HepG2 (cell line): ENCODE measurements at regions not wholly inside any gene's neighbourhood (a gene's known extent, or its start where the extent isn't known, plus 50 kb on each side); places are given as distances from the start of the nearest gene placed in this dataset.

ENCODE experiments used
- ATAC-seq: fragments of 200-7000 bp; cut with Tn5 transposase; 3 replicates; pipeline ENCODE4 v1.9.1; 2020; ENCODE audit warnings: mild to moderate bottlenecking, moderate library complexity
- BruUV-seq: library from RNA; stranded (reverse); fragments of 400-500 nt; replicated peaks from 2 replicates; lab custom pipeline; 2021; lab: Mats Ljungman, UMichigan
- CTCF ChIA-PET: fragments of 300-600 bp; formaldehyde crosslinking; extraction: SDS; loops from one replicate; lab custom pipeline; 2021; ENCODE audit warnings: low total read pairs, inconsistent platforms, low intra/inter-chr PET ratio; lab: Yijun Ruan, JAX
- POLR2A ChIA-PET: fragments of 350-600 bp; sonication (Branson Sonifier 250); formaldehyde crosslinking; loops from one replicate; lab custom pipeline; 2020; ENCODE audit warnings: antibody characterized with exemption, inconsistent platforms; lab: Yijun Ruan, JAX
- DNase-seq: peaks from one replicate; pipeline ENCODE4 v3.0.0-alpha.2; 2015; ENCODE audit warnings: low spot score
- FAIRE-seq: peaks from 3 replicates; lab custom pipeline; 2011; peaks lifted over from hg19 to GRCh38; lab: Jason Lieb, UNC
- H2AFZ ChIP-seq: one replicate; pipeline ENCODE4 v1.6.1; 2011; ENCODE audit warnings: low read length, inconsistent platforms
- H3K27ac ChIP-seq: fragments of 300-600 bp; 3 replicates; pipeline ENCODE4 v1.8.0; 2011; ENCODE audit warnings: mixed run types, mild to moderate bottlenecking, mixed read lengths, low read length, inconsistent platforms; ENCODE audit not compliant: insufficient read depth; ENCODE audit errors: extremely low read length
- H3K27me3 ChIP-seq, 2 experiments: fragments of 200-600 bp in 1 of 2; 2 replicates in 1 of 2; 3 replicates in 1 of 2; pipeline versions ENCODE4 v1.6.0 to v1.8.0; 2011; ENCODE audit warnings: low read length in 2 of 2, mild to moderate bottlenecking in 2 of 2, moderate library complexity in 2 of 2, inconsistent platforms in 1 of 2; ENCODE audit not compliant: insufficient read depth in 2 of 2, control insufficient read depth in 1 of 2
- H3K36me3 ChIP-seq, 2 experiments: fragments of 200-600 bp in 1 of 2; replicated peaks in 1 of 2; 2 replicates in 1 of 2; 3 replicates in 1 of 2; pipeline versions ENCODE4 v1.5.1 to v1.8.0; 2011; ENCODE audit warnings: low read length in 2 of 2, inconsistent platforms in 1 of 2; ENCODE audit not compliant: insufficient read depth in 2 of 2, control insufficient read depth in 1 of 2
- H3K4me1 ChIP-seq: 2 replicates; pipeline ENCODE4 v1.5.1; 2012; ENCODE audit warnings: low read length, inconsistent platforms; ENCODE audit not compliant: insufficient read depth
- H3K4me2 ChIP-seq: 2 replicates; pipeline ENCODE4 v1.6.0; 2011; ENCODE audit warnings: low read depth, low read length, inconsistent platforms
- H3K4me3 ChIP-seq, 3 experiments: fragments of 200-600 bp in 1 of 3; sonication (generic), shearing (Covaris generic) in 1 of 3; replicated peaks in 1 of 3; 2 replicates each; pipeline ENCODE4 v1.5.1; 2011 to 2016; ENCODE audit warnings: low read length in 3 of 3, inconsistent platforms in 2 of 3, low read depth in 2 of 3, mild to moderate bottlenecking in 2 of 3, control low read depth in 1 of 3, mixed read lengths in 1 of 3; ENCODE audit not compliant: insufficient read depth in 1 of 3
- H3K79me2 ChIP-seq: one replicate; pipeline ENCODE4 v1.6.1; 2011; ENCODE audit warnings: low read length, inconsistent platforms; ENCODE audit not compliant: insufficient read depth
- H3K9ac ChIP-seq: 2 replicates; pipeline ENCODE4 v1.6.0; 2011; ENCODE audit warnings: mild to moderate bottlenecking, low read depth, low read length, inconsistent platforms; ENCODE audit not compliant: insufficient read depth
- H3K9me3 ChIP-seq: 2 replicates; pipeline ENCODE4 v1.5.1; 2012; ENCODE audit warnings: mild to moderate bottlenecking, low read length
- H4K20me1 ChIP-seq: 2 replicates; pipeline ENCODE4 v1.6.0; 2011; ENCODE audit warnings: inconsistent platforms, mild to moderate bottlenecking, low read length, moderate library complexity; ENCODE audit not compliant: insufficient read depth
- DPF2 ChIP-seq: sonication (generic); formaldehyde crosslinking; IDR thresholded peaks from 2 replicates; pipeline ENCODE4 v1.4.0; 2020; ENCODE audit warnings: mild to moderate bottlenecking, low read depth, missing genetic modification reagents, borderline replicate concordance
- IKZF4 ChIP-seq: sonication (generic); formaldehyde crosslinking; IDR thresholded peaks from 2 replicates; pipeline ENCODE4 v1.5.1; 2020; ENCODE audit warnings: borderline replicate concordance, mild to moderate bottlenecking, low read depth, missing genetic modification reagents; ENCODE audit errors: not compliant biosample characterization
- MYNN ChIP-seq: sonication (generic); formaldehyde crosslinking; IDR thresholded peaks from 2 replicates; pipeline ENCODE4 v1.4.0; 2020; ENCODE audit warnings: mild to moderate bottlenecking, low read depth, missing genetic modification reagents
- NFATC3 ChIP-seq: sonication (generic); formaldehyde crosslinking; IDR thresholded peaks from 2 replicates; pipeline ENCODE4 v1.5.1; 2020; ENCODE audit warnings: mild to moderate bottlenecking, missing genetic modification reagents
- NFKBIZ ChIP-seq: IDR thresholded peaks from 2 replicates; pipeline ENCODE4 v1.6.1; 2018; ENCODE audit warnings: missing genetic modification reagents, missing compliant biosample characterization
- RELA ChIP-seq: sonication (generic); formaldehyde crosslinking; IDR thresholded peaks from 2 replicates; pipeline ENCODE4 v1.4.0; 2020; ENCODE audit warnings: missing genetic modification reagents
- SMARCC2 ChIP-seq: fragments of 450-650 bp; IDR thresholded peaks from 2 replicates; pipeline ENCODE4 v1.6.1; 2017; ENCODE audit warnings: antibody characterized with exemption, mild to moderate bottlenecking
- SOX13 ChIP-seq, 3 experiments: fragments of 450-650 bp in 1 of 3; sonication (generic) in 1 of 3; formaldehyde crosslinking in 1 of 3; IDR thresholded peaks in 2 of 3; conservative IDR thresholded peaks in 1 of 3; 2 replicates each; pipeline versions ENCODE4 v1.5.0 to v1.6.1; 2016 to 2020; ENCODE audit warnings: antibody characterized with exemption in 1 of 3, mild to moderate bottlenecking in 1 of 3, missing compliant biosample characterization in 1 of 3, missing genetic modification reagents in 1 of 3, moderate library complexity in 1 of 3
- ZNF354B ChIP-seq: sonication (generic); formaldehyde crosslinking; IDR thresholded peaks from 2 replicates; pipeline ENCODE4 v1.8.0; 2022; ENCODE audit warnings: mild to moderate bottlenecking, missing genetic modification reagents
- ZNF484 ChIP-seq: sonication (generic); formaldehyde crosslinking; IDR thresholded peaks from 2 replicates; pipeline ENCODE4 v1.5.1; 2020; ENCODE audit warnings: mild to moderate bottlenecking, low read depth, missing genetic modification reagents, borderline replicate concordance
- ZNF746 ChIP-seq: sonication (generic); formaldehyde crosslinking; IDR thresholded peaks from 2 replicates; pipeline ENCODE4 v1.8.0; 2022; ENCODE audit warnings: mild to moderate bottlenecking, missing genetic modification reagents
- ZNF749 ChIP-seq: sonication (generic); formaldehyde crosslinking; IDR thresholded peaks from 2 replicates; pipeline ENCODE4 v1.8.0; 2022; ENCODE audit warnings: mild to moderate bottlenecking, missing genetic modification reagents, moderate library complexity, borderline replicate concordance
- ZNF773 ChIP-seq: sonication (generic); formaldehyde crosslinking; IDR thresholded peaks from 2 replicates; pipeline ENCODE4 v1.4.0; 2020; ENCODE audit warnings: missing genetic modification reagents, borderline replicate concordance
- WGBS: methylation state at CpG from one replicate; pipeline ENCODE4 v1.1.6; 2017; ENCODE audit warnings: low lambda C conversion rate; 5-methylcytosine and 5-hydroxymethylcytosine counted together
- in situ Hi-C: cut with HindIII; loops from 2 replicates; pipeline ENCODE4 v1.10.0; 2017; ENCODE audit warnings: low pct_unique_long_range_greater_than_20kb; ENCODE audit not compliant: extremely low pct_ligation_motif_present
- intact Hi-C: fragments of 100-400 bp; cut with micrococcal nuclease; formaldehyde crosslinking; loops from one replicate; pipeline ENCODE4 v1.10.0; 2022; ENCODE audit not compliant: unreplicated experiment
- TF ChIP-seq, protein P1 (sequence below): conservative IDR thresholded peaks from 2 replicates; pipeline ENCODE4 v1.6.1; 2018; ENCODE audit warnings: missing genetic modification reagents
- TF ChIP-seq, protein P2 (sequence below): sonication (generic); formaldehyde crosslinking; IDR thresholded peaks from 2 replicates; pipeline ENCODE4 v1.5.0; 2020; ENCODE audit warnings: missing genetic modification reagents, mild to moderate bottlenecking, borderline replicate concordance

- no peak for TF ChIP-seq NFKBIZ (CRISPR knock-in tag)
- TF ChIP-seq ZNF773 (CRISPR knock-in tag) = no peak
- TF ChIP-seq ZNF484 (CRISPR knock-in tag) = no peak
- TF ChIP-seq, protein P1, sequence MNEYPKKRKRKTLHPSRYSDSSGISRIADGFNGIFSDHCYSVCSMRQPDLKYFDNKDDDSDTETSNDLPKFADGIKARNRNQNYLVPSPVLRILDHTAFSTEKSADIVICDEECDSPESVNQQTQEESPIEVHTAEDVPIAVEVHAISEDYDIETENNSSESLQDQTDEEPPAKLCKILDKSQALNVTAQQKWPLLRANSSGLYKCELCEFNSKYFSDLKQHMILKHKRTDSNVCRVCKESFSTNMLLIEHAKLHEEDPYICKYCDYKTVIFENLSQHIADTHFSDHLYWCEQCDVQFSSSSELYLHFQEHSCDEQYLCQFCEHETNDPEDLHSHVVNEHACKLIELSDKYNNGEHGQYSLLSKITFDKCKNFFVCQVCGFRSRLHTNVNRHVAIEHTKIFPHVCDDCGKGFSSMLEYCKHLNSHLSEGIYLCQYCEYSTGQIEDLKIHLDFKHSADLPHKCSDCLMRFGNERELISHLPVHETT = no peak
Observed at GRCh38 chr5:13427827-13428557, 516.5 kb downstream of the DNAH5 start (continued).

DNA sequence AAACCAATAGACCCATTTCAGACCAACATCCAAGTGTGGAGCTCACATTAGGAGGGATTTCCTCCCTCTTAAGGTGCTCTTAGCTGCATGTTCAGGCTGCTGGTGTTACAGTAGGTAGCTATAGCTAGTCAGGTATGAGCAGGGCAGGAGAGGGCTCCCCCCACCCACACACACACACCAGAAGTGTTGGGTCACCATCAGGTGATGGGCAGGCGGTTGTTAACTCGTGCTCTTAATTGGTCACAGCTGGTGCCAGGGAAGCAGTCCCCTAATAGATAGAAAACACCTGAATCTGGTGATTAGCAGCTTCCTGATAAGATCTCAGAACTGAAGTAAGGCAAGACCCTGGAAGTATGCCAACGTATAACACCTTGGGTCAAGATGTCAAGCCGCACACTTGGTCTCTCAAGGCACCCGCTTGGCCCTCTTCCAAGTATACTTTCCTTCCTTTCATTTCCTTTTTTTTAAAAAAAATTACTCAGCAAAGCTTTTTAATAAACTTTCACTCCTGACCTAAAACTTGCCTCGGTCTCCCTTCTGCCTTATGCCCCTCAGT lies 532.4 kb downstream of the DNAH5 start:
- POLR2A ChIA-PET = no interaction called here
- Histone ChIP-seq H3K4me2 (no peak overlapping the region), H3K4me1 (no peaks in the 10 kb centered on the region), H3K27ac (no peak overlapping the region), H3K4me3 (no peak overlapping the region), H3K36me3 (no peaks in the 10 kb centered on the region)
- FAIRE-seq = no peak
- TF ChIP-seq ZNF354B (CRISPR knock-in tag) = no peak
- TF ChIP-seq, protein P2, sequence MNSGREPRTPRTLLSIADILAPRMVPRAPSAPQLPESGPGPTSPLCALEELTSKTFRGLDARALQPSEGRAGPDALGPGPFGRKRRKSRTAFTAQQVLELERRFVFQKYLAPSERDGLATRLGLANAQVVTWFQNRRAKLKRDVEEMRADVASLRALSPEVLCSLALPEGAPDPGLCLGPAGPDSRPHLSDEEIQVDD = no peak
- TF ChIP-seq ZNF749 (CRISPR knock-in tag) = no peak
- TF ChIP-seq ZNF746 = no peak
- no peak for TF ChIP-seq SOX13 (IDR thresholded peaks at IDR 0.05)
- no peak for TF ChIP-seq SOX13 (CRISPR knock-in tag; conservative IDR thresholded peaks at IDR 0.05 in 1 of 2, IDR thresholded peaks at IDR 0.05 in 1 of 2)
- TF ChIP-seq RELA (CRISPR knock-in tag) = no peak
- no peak for TF ChIP-seq NFATC3 (CRISPR knock-in tag)
- TF ChIP-seq DPF2 (CRISPR knock-in tag) = no peak
- no peak for TF ChIP-seq MYNN (CRISPR knock-in tag)
- no peak for TF ChIP-seq IKZF4 (CRISPR knock-in tag)
- no peak for TF ChIP-seq SMARCC2
- TF ChIP-seq, all 625 proteins: peak for 0
- in situ Hi-C loops (no loop called here), intact Hi-C loops (no loop called here)
- no peak for DNase-seq
- WGBS = 14% methylated on average over 5 of the region's 6 CpGs
- Histone ChIP-seq H3K9me3 (peaks cover 81% of the 10 kb centered on the region), H2AFZ (no peak overlapping the region), H3K27me3 (no peaks in the 10 kb centered on the region), H3K9ac (no peak overlapping the region), H4K20me1 (no peaks in the 10 kb centered on the region), H3K79me2 (no peaks in the 10 kb centered on the region)
- no TSS peak for BruUV-seq
- no peak for ATAC-seq
- CTCF ChIA-PET = no interaction called here
